IMR-90 (cell line): ENCODE measurements at regions not wholly inside any gene's neighbourhood (a gene's known extent, or its start where the extent isn't known, plus 50 kb on each side); places are given as distances from the start of the nearest gene placed in this dataset.

Source experiments
- ATAC-seq: fragments of 200-7000 bp; cut with Tn5 transposase; 2 replicates; pipeline ENCODE4 v1.9.1; 2020; ENCODE audit warnings: low read depth, mild to moderate bottlenecking, moderate library complexity
- BruUV-seq: library from RNA; stranded (reverse); fragments of 400-500 nt; replicated peaks from 2 replicates; lab custom pipeline; 2021; lab: Mats Ljungman, UMichigan
- CTCF ChIA-PET: fragments of 300-600 bp; formaldehyde crosslinking; extraction: SDS; loops from one replicate; lab custom pipeline; 2021; ENCODE audit warnings: antibody characterized with exemption; lab: Yijun Ruan, JAX
- POLR2A ChIA-PET: fragments of 300-600 bp; sonication (Branson Sonifier 250); formaldehyde crosslinking; loops from one replicate; lab custom pipeline; 2022; ENCODE audit warnings: antibody characterized with exemption; ENCODE audit not compliant: unreplicated experiment; lab: Charles Lee
- DNase-seq: peaks from one replicate; pipeline ENCODE4 v3.0.0; 2013
- H2AFZ ChIP-seq: replicated peaks from 2 replicates; pipeline ENCODE3; 2013; ENCODE audit warnings: low read length, mild to moderate bottlenecking; ENCODE audit not compliant: poor library complexity
- H2AK5ac ChIP-seq: 2 replicates; pipeline ENCODE4 v1.6.1; 2013; ENCODE audit warnings: low read depth, low read length, inconsistent platforms
- H2AK9ac ChIP-seq: replicated peaks from 2 replicates; pipeline ENCODE3; 2013; ENCODE audit warnings: mild to moderate bottlenecking, low read depth, low read length, moderate library complexity; ENCODE audit not compliant: poor library complexity
- H2BK120ac ChIP-seq: 2 replicates; pipeline ENCODE4 v1.6.1; 2013; ENCODE audit warnings: low read depth, low read length, inconsistent platforms
- H2BK15ac ChIP-seq: 3 replicates; pipeline ENCODE4 v1.6.1; 2013; ENCODE audit warnings: low read depth, low read length, inconsistent platforms
- H2BK20ac ChIP-seq: 2 replicates; pipeline ENCODE4 v1.6.1; 2013; ENCODE audit warnings: low read depth, mild to moderate bottlenecking, inconsistent platforms, low read length, moderate library complexity
- H2BK5ac ChIP-seq: 2 replicates; pipeline ENCODE4 v1.6.1; 2013; ENCODE audit warnings: mild to moderate bottlenecking, low read depth, low read length, inconsistent platforms; ENCODE audit not compliant: poor library complexity, severe bottlenecking
- H3K14ac ChIP-seq: replicated peaks from 2 replicates; pipeline ENCODE4 v1.6.1; 2013; ENCODE audit warnings: low read depth, low read length, inconsistent platforms
- H3K18ac ChIP-seq: 2 replicates; pipeline ENCODE4 v1.6.1; 2013; ENCODE audit warnings: low read depth, low read length, control low read depth
- H3K23ac ChIP-seq: 2 replicates; pipeline ENCODE4 v1.6.1; 2013; ENCODE audit warnings: low read depth, low read length, inconsistent platforms
- H3K27ac ChIP-seq: 2 replicates; pipeline ENCODE4 v1.5.1; 2013; ENCODE audit warnings: mild to moderate bottlenecking, control low read depth, low read length; ENCODE audit not compliant: insufficient read depth
- H3K27me3 ChIP-seq: 2 replicates; pipeline ENCODE4 v1.6.1; 2013; ENCODE audit warnings: low read length; ENCODE audit not compliant: control insufficient read depth, insufficient read depth
- H3K36me3 ChIP-seq: 2 replicates; pipeline ENCODE4 v1.6.1; 2013; ENCODE audit warnings: low read length, mixed read lengths; ENCODE audit not compliant: control insufficient read depth, insufficient read depth
- H3K4ac ChIP-seq: 2 replicates; pipeline ENCODE4 v1.6.1; 2013; ENCODE audit warnings: low read depth, low read length, inconsistent platforms
- H3K4me1 ChIP-seq: 2 replicates; pipeline ENCODE4 v1.6.1; 2013; ENCODE audit warnings: low read length, mixed read lengths; ENCODE audit not compliant: control insufficient read depth, insufficient read depth
- H3K4me2 ChIP-seq: 2 replicates; pipeline ENCODE4 v1.6.1; 2013; ENCODE audit warnings: low read depth, mild to moderate bottlenecking, control low read depth, low read length, moderate library complexity
- H3K4me3 ChIP-seq: 2 replicates; pipeline ENCODE4 v1.5.1; 2013; ENCODE audit warnings: low read depth, mild to moderate bottlenecking, control low read depth, low read length, moderate library complexity; ENCODE audit not compliant: insufficient read depth
- H3K56ac ChIP-seq: 2 replicates; pipeline ENCODE4 v1.6.1; 2013; ENCODE audit warnings: low read length, inconsistent platforms; ENCODE audit not compliant: insufficient read depth; ENCODE audit errors: extremely low read depth
- H3K79me1 ChIP-seq, 2 experiments: 2 replicates each; pipeline ENCODE4 v1.6.1; 2013; ENCODE audit warnings: low read length in 2 of 2, inconsistent platforms in 1 of 2, low read depth in 1 of 2
- H3K9ac ChIP-seq: 2 replicates; pipeline ENCODE4 v1.6.1; 2013; ENCODE audit warnings: low read depth, low read length, control low read depth
- H3K9me1 ChIP-seq: 2 replicates; pipeline ENCODE4 v1.6.1; 2013; ENCODE audit warnings: low read length, inconsistent platforms; ENCODE audit not compliant: insufficient read depth
- H3K9me3 ChIP-seq: 2 replicates; pipeline ENCODE4 v1.6.1; 2013; ENCODE audit warnings: low read length; ENCODE audit not compliant: control insufficient read depth, insufficient read depth
- H4K20me1 ChIP-seq: 2 replicates; pipeline ENCODE4 v1.6.1; 2013; ENCODE audit warnings: low read length, inconsistent platforms; ENCODE audit not compliant: insufficient read depth
- H4K5ac ChIP-seq: 2 replicates; pipeline ENCODE4 v1.6.1; 2013; ENCODE audit warnings: mild to moderate bottlenecking, low read depth, low read length, control low read depth
- H4K8ac ChIP-seq, 2 experiments: 2 replicates each; pipeline ENCODE4 v1.6.1; 2013; ENCODE audit warnings: low read depth in 2 of 2, low read length in 2 of 2, control low read depth in 1 of 2, inconsistent platforms in 1 of 2
- H4K91ac ChIP-seq: 2 replicates; pipeline ENCODE4 v1.6.1; 2013; ENCODE audit warnings: low read depth, low read length, inconsistent platforms; ENCODE audit not compliant: insufficient read depth
- CEBPB ChIP-seq: IDR thresholded peaks from 2 replicates; pipeline ENCODE4 v1.6.1; 2012; ENCODE audit warnings: low read depth, low read length, improper control_type of control experiment
- CHD1 ChIP-seq: IDR thresholded peaks from 2 replicates; pipeline ENCODE4 v1.6.1; 2012; ENCODE audit warnings: low read depth, low read length, improper control_type of control experiment
- CTCF ChIP-seq: conservative IDR thresholded peaks from 2 replicates; pipeline ENCODE4 v1.5.1; 2012; ENCODE audit warnings: mild to moderate bottlenecking, low read depth, low read length, improper control_type of control experiment
- ELK1 ChIP-seq: fragments of 150-350 bp; IDR thresholded peaks from 2 replicates; pipeline ENCODE4 v1.6.1; 2016; ENCODE audit warnings: low read depth, mild to moderate bottlenecking, low read length, moderate library complexity, borderline replicate concordance
- MAFK ChIP-seq: IDR thresholded peaks from 2 replicates; pipeline ENCODE4 v1.6.1; 2012; ENCODE audit warnings: low read depth, low read length, improper control_type of control experiment
- MAZ ChIP-seq: IDR thresholded peaks from 2 replicates; pipeline ENCODE4 v1.6.1; 2012; ENCODE audit warnings: low read depth, mild to moderate bottlenecking, low read length, improper control_type of control experiment, moderate library complexity, borderline replicate concordance
- NFE2L2 ChIP-seq: fragments of 150-350 bp; IDR thresholded peaks from 2 replicates; pipeline ENCODE4 v1.6.1; 2016; ENCODE audit warnings: low read depth, mild to moderate bottlenecking, low read length
- POLR2A ChIP-seq: IDR thresholded peaks from 2 replicates; pipeline ENCODE4 v1.6.1; 2012; ENCODE audit warnings: mild to moderate bottlenecking, low read depth, low read length
- RAD21 ChIP-seq: IDR thresholded peaks from 2 replicates; pipeline ENCODE4 v1.6.1; 2012; ENCODE audit warnings: low read length, improper control_type of control experiment
- RFX5 ChIP-seq: IDR thresholded peaks from 2 replicates; pipeline ENCODE4 v1.8.0; 2012; ENCODE audit warnings: low read depth, mild to moderate bottlenecking, low read length, moderate library complexity
- WGBS, 2 experiments: methylation state at CpG; one replicate each; pipeline versions ENCODE4 v1.1.5 to v1.1.7; 2013; ENCODE audit warnings: missing lambda C conversion rate in 2 of 2; ENCODE audit not compliant: insufficient read length in 1 of 2; ENCODE audit errors: extremely low coverage in 2 of 2; 5-methylcytosine and 5-hydroxymethylcytosine counted together
- dilution Hi-C: fragments of 300-500 bp; cut with HindIII; formaldehyde crosslinking; loops from one replicate; pipeline ENCODE4 v1.14.3; 2018; ENCODE audit warnings: low sequenced_read_pairs; ENCODE audit not compliant: unreplicated experiment
- in situ Hi-C: fragments of 300-500 bp; cut with MboI; formaldehyde crosslinking; loops from 3 replicates; pipeline ENCODE4 v1.14.3; 2019; ENCODE audit warnings: low sequenced_read_pairs, inconsistent platforms, mixed read lengths
- intact Hi-C: fragments of 100-400 bp; cut with micrococcal nuclease; formaldehyde crosslinking; loops from 2 replicates; pipeline ENCODE4 v1.10.0; 2022

- Histone ChIP-seq H2BK20ac (no peak overlapping the region), H2BK120ac (no peak overlapping the region), H3K4me3 (no peak overlapping the region), H4K8ac (no peak overlapping the region), H3K9me3 (no peaks in the 10 kb centered on the region), H4K5ac (no peak overlapping the region), H2AK5ac (0 out of 2 replicates have a peak overlapping the region, but pooled peaks have one; percentile 39), H3K9me1 (peaks cover 9% of the 10 kb centered on the region), H3K4ac (no peak overlapping the region), H3K18ac (no peak overlapping the region), H3K27ac (no peak overlapping the region), H2BK15ac (peak overlapping the region; percentile 2; the same call in 1 of the 3 replicates), H3K23ac (no peak overlapping the region), H2BK5ac (no peak overlapping the region), H3K79me1 (no peaks in the 10 kb centered on the region), H2AFZ (no peak overlapping the region), H3K36me3 (no peaks in the 10 kb centered on the region), H3K9ac (no peak overlapping the region), H3K14ac (no peak overlapping the region), H3K27me3 (no peaks in the 10 kb centered on the region), H3K4me1 (peaks cover 7% of the 10 kb centered on the region), H3K56ac (no peak overlapping the region), H2AK9ac (no peak overlapping the region), H4K20me1 (no peaks in the 10 kb centered on the region), H4K91ac (no peak overlapping the region), H3K4me2 (no peak overlapping the region)
- intact Hi-C loops (no loop called here), in situ Hi-C loops (no loop called here), dilution Hi-C loops (no loop called here)
- BruUV-seq = no TSS peak
- POLR2A ChIA-PET = no interaction called here
- ATAC-seq = no peak
- no peak for TF ChIP-seq RFX5
- TF ChIP-seq MAZ = no peak
- TF ChIP-seq MAFK = no peak
- TF ChIP-seq RAD21 = no peak
- TF ChIP-seq POLR2A = no peak
- TF ChIP-seq CEBPB = no peak
- TF ChIP-seq CHD1 = no peak
- no peak for TF ChIP-seq CTCF
- TF ChIP-seq NFE2L2 = no peak
- TF ChIP-seq ELK1 = no peak
- CTCF ChIA-PET = no interaction called here
- DNase-seq = no peak
- 0% methylated on average over 1 of the region's 4 CpGs; no CpG with 5 or more reads in 1 of the 2 experiments for WGBS, 2 experiments
Measured at GRCh38 chr2:234710066-234710465, 213.2 kb upstream of the ARL4C start.
